GM19043 (cell line): ENCODE measurements at regions not wholly inside any gene's neighbourhood (a gene's known extent, or its start where the extent isn't known, plus 50 kb on each side); places are given as distances from the start of the nearest gene placed in this dataset.
"Not testable (repeated sequence)": the region's sequence is repeated elsewhere in the genome, so short reads cannot be mapped to it uniquely, and the experiment has no call there.

Experiments used
- ATAC-seq: cut with Tn5 transposase; IDR thresholded peaks from one replicate; pipeline ENCODE4 v1.9.1; 2021; ENCODE audit warnings: low read depth; ENCODE audit not compliant: unreplicated experiment

DNA sequence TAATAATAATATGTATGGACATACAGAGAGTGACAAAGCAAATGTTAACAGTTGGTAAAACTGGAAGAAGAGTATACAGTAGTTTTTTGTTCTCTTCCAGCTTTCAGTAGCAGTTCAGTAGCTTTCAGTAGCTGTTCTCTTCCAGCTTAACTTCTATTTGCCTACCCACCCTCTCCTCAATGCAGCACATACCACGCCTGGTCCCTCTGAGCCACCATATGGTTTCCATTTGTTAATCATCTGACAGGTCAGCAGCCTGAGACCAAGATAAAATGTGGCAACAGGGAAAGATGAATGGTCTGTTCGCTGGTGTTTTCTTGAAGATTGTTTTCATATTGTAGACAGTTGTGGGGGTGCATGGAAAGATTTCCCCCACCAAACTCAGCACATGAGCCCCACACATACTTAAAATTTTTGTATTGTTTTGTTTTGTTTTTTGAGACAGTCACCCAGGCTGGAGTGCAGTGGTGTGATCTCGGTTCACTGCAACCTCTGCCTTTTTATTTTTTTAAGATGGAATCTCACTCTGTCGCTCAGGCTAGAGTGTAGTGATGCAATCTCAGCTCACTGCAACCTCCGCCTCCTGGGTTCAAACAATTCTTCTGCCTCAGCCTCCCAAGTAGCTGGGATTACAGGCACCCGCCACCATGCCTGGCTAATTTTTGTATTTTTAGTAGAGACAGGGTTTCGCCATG lies 56.8 kb downstream of the ATP6V0E2 start:
- ATAC-seq, result not testable (repeated sequence)

DNA sequence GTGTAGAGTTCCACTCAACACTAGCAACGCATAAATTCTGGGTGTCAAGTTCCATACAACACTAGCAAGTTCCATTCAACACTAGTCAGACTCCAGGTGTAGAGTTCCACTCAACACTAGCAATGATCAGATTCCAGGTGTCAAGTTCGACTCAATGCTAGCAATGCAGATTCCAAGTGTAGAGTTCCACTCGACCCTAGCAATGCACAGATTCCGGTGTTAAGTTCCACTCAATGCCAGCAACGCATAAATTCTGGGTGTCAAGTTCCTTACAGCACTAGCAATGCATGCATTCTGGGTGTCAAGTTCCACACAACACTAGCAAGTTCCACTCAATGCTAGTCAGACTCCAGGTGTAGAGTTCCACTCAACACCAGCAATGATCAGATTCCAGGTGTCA lies 60.0 kb downstream of the ATP6V0E2 start:
- not testable (repeated sequence) for ATAC-seq

DNA sequence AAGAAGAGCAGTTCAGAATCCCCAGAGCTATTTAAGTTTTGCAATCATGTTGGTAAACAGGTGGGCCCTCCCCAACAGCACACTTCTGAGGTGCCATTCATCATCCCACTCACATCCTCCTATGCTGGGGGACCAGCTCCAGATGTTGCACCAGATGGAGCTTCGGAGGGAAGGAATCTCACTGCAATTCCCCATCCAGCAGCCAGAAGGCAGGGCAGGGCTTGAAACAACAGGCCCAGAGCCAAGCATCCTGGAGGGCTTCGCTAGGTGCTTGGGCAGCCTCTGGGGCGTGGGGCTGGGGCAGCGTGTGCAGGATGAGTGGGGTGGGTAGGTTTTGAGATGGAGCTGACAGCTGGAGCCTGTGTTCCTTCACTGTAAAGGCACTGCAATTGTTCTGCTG lies 73.6 kb downstream of the ATP6V0E2 start:
- ATAC-seq, result not testable (repeated sequence)

DNA sequence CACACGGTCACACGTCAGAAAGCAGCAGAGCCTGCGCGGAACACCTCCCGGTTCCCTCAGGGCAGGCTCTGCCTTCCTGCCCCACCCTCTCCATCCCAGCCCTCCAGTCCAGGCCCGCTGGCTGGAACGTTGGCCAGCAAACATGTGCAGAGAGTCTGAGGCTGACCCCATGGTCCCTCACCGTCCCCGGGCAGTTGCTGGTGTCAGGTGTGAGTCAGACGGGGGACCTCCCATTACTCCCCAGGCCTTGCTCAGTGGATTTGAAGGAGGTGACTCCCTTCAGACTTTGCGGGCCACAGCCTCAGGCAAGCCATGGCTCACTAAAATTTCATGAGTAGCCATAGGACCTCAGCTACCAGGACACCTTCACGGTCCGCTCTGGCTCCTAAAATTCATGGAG lies 74.7 kb downstream of the ATP6V0E2 start:
- ATAC-seq, result not testable (repeated sequence)

DNA sequence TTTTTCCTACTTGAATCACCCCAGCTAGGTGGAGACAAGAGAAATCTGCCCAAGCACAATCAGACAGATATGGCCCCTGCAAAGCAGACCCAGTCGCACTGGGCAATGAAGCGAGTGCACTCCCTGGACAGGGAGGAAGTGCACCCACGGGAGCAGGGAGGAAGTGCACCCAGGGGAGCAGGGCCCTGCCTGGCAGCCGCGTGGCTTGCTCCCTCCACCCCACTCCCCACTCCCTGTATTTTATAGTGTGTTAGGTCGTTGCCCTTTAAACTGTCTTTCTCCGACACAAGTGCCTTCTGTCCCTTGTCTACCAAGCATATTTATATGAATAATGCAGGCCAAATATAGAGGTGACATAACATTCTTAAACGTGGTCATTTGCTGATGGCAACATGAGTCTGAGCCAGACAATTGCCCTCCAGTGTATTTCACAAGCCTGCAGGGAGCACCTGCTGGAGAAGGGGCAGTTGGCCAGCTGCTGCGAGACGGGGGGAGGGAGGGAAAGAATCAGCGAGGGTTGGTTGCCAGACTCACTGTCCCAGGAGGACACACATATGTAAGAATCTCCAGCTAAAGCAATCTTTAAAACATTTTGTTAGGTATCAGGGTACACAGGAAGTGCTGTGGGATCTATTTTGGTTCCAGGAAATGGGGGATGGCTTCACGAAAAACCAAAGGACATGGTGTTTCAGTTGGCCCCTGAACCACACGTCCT lies 76.3 kb downstream of the ATP6V0E2 start:
- ATAC-seq, result not testable (repeated sequence)

DNA sequence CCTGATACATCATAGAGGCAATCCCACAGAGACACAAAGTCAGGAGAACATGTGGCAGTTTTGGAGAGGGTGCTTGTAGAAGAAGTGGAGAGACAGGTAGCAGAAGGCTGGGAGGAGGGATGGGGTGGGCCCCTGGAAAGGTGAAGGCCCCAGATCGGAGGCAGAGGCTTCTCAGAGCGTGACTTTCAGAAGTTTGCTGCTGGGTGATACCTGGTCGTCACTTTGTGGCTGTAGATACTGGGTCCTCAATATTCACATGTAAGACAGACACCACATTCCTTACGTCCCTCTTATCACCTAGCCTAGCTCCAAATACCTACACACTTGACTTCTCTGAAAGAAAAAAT lies 76.8 kb downstream of the ATP6V0E2 start:
- ATAC-seq, result not testable (repeated sequence)

DNA sequence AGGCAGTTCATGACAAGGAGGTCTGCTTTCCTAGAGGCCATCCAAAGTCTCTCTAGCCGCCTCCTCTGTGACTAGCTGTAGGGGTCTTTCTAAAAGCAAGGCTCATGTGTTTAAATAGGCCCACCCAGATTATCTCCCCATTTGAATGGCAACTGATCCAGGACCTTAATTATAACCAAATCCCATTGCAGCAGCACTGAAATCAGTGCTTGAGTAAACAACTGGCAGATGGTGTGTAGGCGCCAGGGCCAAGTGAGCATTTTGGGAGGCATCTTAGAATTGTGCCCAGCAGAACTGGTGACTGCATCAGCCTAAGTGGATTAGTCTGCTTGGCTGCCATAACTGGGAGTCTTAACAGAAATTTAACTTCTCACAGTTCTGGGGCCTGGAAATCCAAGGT lies 77.8 kb downstream of the ATP6V0E2 start:
- ATAC-seq, result not testable (repeated sequence)

DNA sequence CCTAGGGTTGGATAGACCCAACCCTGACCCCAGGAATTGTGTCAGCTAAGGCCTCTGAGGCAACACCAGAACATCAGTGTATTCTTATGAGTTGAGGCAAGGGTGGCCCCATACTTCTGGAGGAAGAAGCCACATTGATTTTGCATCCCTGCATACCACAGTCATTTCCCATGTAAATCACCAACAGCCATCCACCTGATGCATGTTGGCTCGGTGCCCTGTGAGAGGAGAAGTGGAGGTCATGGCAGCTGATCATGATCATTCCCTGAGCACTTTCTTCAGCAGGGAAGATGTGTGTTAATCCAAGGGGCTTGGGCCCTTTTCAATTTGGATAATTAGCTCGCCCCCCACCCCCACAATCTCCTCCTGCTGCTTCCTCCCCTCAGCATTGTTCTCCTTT lies 85.1 kb downstream of the ATP6V0E2 start:
- ATAC-seq, result not testable (repeated sequence)

DNA sequence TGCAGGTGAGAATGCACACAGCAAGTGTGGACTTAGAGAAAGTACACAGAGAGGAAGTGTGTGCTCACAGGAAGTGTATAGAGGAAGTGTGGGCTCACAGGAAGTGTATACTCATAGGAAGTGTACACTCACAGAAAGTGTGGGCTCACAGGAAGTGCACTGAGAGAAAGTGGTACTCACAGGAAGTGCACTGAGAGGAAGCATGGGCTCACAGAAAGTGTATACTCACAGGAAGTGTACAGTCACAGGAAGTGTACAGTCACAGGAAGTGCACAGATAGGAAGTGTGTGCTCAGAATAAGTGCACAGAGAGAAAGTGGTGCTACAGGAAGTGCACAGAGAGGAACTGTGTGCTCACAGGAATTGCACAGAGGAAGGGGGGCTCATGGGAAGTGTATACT lies 87.1 kb downstream of the ATP6V0E2 start:
- ATAC-seq, result not testable (repeated sequence)

DNA sequence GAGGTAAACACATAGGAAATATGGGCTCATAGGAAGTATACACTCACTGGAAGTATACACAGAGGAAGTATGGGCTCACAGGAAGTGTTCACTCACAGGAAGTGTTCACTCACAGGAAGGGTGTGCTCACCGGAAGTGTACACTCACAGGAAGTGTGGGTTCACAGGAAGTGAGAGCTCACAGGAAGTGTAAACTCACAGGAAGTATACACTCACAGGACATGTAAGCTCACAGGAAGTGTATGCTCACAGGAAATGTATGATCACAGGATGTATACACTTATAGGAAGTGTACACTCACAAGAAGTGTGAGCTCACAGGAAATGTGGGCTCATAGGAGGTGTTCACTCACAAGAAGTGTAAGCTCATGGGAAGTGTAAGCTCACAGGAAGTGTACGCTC lies 88.1 kb downstream of the ATP6V0E2 start:
- ATAC-seq, result not testable (repeated sequence)

DNA sequence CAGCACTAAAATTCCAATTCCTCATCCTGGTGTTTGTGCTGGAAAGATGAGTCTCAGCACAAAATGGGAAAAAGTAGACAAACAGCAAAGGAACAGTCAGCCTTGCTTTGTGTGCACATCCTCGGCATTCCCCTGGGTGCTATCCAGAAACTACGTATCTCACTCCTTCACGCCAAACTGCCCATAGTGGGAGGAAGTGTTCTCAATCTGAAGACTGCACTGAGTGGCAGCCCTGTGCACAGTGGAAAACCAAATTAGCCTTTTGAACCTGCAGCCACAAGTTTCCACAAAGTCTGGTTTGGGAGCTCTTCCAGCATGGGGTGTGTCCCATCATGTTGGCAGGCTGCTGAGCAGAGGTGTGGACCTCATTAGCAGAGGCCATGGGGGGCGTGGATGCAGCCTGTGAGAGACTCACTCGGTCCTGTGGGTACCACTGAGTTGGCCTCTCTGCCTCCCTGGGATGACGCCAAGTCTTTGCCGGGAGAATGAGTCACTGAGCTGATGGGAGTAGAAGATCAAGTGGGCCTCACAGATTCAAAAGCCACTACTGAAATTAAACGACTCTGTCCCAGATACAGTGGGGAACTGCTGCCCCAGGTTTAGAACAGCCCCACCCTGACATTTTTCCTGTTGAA lies 89.0 kb downstream of the ATP6V0E2 start:
- ATAC-seq, result not testable (repeated sequence)

DNA sequence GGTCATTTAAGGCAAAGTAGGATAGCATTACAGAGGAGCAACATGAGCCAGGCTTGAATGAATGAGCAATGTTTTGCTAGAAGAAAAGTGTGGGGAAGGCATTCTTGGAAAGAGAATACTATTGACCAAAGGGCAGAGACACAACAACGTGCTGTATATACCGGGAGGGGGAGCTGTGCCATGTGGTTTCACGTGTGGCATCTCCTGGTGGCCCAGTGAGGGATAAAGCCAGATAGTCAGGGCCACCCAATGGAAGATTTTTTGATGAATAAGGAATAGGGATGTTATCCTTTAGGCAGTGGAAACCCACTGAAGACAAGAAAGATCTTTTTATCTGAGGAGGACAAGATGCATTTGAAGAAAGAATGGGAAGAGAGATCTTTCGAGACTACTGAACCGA lies 90.2 kb downstream of the ATP6V0E2 start:
- not testable (repeated sequence) for ATAC-seq

DNA sequence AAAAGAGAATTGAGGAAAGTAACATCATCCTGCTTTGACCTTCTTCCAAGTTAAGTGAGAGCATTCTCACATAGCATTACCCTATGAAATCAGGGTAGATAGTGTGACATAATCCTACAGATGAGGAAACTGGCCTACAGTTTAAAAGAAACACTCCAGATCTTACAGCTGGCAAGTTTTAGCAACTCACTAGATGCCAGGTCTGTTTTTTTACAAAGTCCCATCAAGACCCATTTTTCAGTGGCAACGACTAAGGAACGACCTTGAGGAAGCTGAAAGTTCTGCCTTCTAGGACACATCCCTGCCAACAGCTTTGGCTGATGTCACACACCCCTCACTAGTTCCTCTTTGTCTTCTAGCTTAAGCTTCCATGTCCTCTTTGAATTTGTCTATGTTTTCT lies 92.7 kb downstream of the ATP6V0E2 start:
- ATAC-seq, result not testable (repeated sequence)

DNA sequence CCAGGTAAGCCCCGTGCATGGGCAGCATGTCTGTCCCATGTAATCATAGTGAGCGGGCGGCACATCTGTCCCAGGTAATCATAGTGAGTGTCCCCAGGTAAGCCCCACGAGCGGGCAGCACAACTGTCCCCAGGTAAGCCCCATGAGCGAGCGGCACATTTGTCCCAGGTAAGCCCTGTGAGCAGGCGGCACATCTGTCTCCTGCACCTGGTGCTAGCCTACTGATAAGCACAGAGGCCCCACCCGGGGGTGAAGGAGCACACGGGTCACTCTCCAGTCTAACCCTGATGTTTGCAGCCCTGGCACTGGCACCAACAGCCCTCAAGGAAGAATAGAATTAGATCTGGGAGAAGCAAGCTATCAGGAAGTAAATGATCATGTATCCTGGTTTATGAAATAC lies 99.2 kb downstream of the ATP6V0E2 start:
- not testable (repeated sequence) for ATAC-seq

DNA sequence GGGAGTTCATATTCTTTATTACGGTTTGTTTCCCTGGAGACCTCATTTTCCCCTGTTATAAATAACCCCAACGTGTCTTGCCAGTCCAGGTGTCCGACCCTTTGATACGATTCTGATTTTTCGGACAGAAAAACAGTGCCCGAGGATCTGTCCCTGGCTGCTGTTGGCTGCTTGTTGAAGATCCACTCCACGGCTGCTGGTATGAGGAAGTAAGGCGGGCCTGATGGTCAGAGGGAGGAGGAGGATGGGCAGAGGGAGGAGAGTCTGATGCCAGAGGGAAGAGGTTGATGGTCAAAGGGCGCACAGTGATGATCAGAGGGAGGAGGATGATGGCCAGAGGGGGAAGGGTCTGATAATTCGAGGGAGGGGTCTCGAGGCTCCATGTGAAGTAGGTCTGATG lies 99.9 kb downstream of the ATP6V0E2 start:
- ATAC-seq, result not testable (repeated sequence)

DNA sequence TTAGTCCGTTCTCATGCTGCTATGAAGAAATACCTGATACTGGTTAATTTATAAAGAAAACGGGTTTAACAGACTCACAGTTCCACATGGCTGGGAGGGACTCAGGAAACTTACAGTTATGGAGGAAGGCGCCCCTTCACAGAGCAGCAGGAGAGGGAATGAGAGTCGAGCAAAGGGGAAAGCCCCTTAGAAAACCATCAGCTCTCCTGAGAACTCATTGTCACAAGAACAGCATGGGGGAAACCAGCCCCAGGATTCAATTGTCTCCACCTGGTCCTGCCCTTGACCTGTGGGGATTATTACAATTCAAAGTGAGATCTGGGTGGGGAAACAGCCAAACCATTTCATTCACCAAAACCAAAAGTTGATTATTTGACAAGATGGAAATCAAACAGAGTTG lies 101.8 kb downstream of the ATP6V0E2 start:
- not testable (repeated sequence) for ATAC-seq

DNA sequence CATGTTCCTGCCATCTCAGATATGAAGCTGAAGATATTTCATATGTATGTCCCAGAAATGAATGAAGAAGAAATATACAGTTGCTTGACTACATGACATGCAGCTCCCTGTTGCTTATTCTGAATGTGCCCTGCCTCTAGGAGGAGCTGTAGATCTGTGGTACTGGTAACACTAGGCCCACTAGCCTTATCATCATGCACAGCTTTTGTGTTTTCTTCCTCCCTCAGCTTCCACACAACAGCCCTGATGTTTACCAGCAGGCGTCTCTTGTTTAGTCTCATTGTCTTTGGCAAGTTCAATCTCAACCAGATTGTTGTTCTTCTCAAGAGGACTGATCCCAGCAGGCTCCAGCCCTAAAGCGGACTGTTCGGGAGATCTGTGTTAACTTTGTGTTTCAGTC lies 104.8 kb downstream of the ATP6V0E2 start:
- ATAC-seq, result not testable (repeated sequence)

DNA sequence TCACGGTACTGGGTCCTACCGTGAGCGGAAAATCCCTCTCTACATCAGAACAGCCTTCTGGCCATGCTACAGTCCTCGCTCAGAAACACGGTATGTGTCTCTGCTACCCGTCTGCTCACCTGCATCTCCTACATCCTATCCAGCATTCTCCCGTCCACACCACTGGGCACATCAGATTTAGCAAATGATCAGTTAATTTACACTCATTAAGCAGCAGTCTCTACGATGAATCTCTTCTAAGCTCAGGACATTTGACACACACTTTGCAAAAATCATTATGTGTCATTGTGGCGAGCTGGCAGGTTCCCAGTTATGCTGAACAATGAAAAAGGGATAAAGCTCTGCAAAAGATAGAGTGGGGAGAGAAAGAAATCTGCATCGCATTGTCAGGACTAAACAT lies 105.2 kb downstream of the ATP6V0E2 start:
- ATAC-seq, result not testable (repeated sequence)

DNA sequence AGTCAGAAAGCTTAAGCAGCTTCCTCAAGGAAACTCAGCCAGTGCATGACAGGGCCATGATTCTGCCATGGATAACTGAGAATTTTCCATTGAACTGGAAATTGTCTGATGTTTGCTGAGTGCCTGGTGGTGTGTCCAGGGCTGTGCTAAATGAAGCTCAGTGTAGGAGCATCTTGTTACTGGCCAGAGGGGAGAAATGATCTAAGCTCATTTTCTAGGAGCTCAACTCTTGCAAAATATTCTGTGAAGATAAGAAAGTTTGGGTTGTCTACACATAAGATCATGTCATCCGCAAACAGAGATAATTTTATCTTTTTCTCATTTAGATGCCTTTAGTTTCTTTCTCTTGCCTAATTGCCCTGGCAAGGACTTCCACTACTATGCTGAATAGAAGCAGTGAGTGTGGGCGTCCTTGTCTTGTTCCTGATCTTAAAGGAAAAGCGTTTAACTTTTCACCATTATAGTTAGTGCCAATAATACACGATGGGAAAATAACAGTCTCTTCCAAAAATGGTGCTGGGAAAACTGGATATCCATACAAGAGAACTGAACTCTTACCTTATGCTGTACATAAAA lies 108.9 kb downstream of the ATP6V0E2 start:
- not testable (repeated sequence) for ATAC-seq

DNA sequence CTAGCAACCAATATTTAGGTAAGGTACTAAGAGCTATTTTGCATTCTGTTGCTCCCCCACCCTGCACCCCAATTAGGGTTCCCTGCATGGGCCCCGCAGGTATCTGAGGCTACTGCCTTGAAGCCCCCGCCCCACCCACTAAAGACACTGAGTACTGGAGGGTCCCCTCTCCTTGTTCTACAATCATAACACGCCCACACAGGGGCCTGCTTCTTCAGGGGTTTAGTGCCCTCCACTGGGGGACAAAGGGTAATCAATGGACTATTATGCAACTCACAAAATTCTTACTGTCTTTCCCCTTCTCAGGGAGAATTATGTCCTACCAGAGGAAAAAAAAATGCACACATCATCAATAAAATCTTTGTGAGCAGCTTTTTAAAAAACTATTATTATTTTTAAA lies 113.1 kb downstream of the ATP6V0E2 start:
- not testable (repeated sequence) for ATAC-seq

DNA sequence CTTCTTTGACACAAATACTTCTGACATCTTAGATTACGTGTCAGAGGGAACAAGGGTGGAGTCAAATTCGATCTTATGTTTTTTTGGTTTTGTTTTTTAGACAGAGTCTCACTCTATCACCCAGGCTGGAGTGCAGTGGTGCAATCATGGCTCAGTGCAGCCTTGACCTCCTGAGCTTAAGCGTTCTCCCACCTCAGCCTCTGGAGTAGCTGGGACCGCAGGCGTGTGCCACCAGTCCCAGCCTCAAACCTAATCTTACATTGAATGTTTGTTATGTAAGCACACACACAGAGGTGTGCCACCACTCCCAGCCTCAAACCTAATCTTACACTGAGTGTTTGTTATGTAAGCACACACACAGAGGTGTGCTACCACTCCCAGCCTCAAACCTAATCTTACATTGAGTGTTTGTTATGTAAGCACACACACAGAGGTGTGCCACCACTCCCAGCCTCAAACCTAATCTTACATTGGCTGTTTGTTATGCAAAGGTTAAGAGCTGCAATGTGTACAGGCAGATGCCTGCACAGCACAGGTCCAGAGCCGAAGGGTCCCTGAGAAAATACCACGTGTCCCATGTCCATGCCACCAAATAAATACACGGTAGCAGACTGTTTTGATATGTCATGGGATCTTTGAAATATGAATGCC lies 118.0 kb downstream of the ATP6V0E2 start:
- ATAC-seq, result not testable (repeated sequence)
